IPS-15b (cell line): ENCODE measurements at regions not wholly inside any gene's neighbourhood (a gene's known extent, or its start where the extent isn't known, plus 50 kb on each side); places are given as distances from the start of the nearest gene placed in this dataset.

Source experiments
- H3K27me3 ChIP-seq: one replicate; pipeline ENCODE4 v1.6.1; 2013; ENCODE audit warnings: low read length; ENCODE audit not compliant: control insufficient read depth, insufficient read depth
- H3K36me3 ChIP-seq: one replicate; pipeline ENCODE4 v1.6.1; 2013; ENCODE audit warnings: low read length; ENCODE audit not compliant: control insufficient read depth, insufficient read depth
- H3K4me1 ChIP-seq: one replicate; pipeline ENCODE4 v1.6.1; 2013; ENCODE audit warnings: mild to moderate bottlenecking, low read length; ENCODE audit not compliant: control insufficient read depth, insufficient read depth
- H3K4me3 ChIP-seq: one replicate; pipeline ENCODE4 v1.5.1; 2013; ENCODE audit warnings: low read depth, low read length
- H3K9ac ChIP-seq: one replicate; pipeline ENCODE4 v1.6.1; 2013; ENCODE audit warnings: low read depth, mild to moderate bottlenecking, low read length
- H3K9me3 ChIP-seq: one replicate; pipeline ENCODE4 v1.6.1; 2013; ENCODE audit warnings: mild to moderate bottlenecking, low read length; ENCODE audit not compliant: control insufficient read depth, insufficient read depth

GRCh38 chr9:18394847-18395351, 79.1 kb upstream of the ADAMTSL1 start:
- Histone ChIP-seq H3K27me3 (no peaks in the 10 kb centered on the region), H3K9ac (no peak overlapping the region), H3K4me3 (no peak overlapping the region), H3K9me3 (no peaks in the 10 kb centered on the region), H3K4me1 (peaks cover 3% of the 10 kb centered on the region), H3K36me3 (no peaks in the 10 kb centered on the region)

- Histone ChIP-seq H3K36me3 (no peaks in the 10 kb centered on the region), H3K9me3 (no peaks in the 10 kb centered on the region), H3K4me1 (peaks cover 3% of the 10 kb centered on the region), H3K9ac (no peak overlapping the region), H3K4me3 (no peak overlapping the region), H3K27me3 (no peaks in the 10 kb centered on the region)
Measured at GRCh38 chr9:18396102-18396728, 77.7 kb upstream of the ADAMTSL1 start.

GRCh38 chr9:18397076-18397475, 76.9 kb upstream of the ADAMTSL1 start:
- Histone ChIP-seq H3K9me3 (no peaks in the 10 kb centered on the region), H3K4me3 (no peak overlapping the region), H3K9ac (no peak overlapping the region), H3K27me3 (no peaks in the 10 kb centered on the region), H3K4me1 (peaks cover 3% of the 10 kb centered on the region), H3K36me3 (no peaks in the 10 kb centered on the region)

GRCh38 chr9:18398038-18398437, 75.9 kb upstream of the ADAMTSL1 start:
- Histone ChIP-seq H3K36me3 (no peaks in the 10 kb centered on the region), H3K9ac (no peak overlapping the region), H3K4me1 (peaks cover 3% of the 10 kb centered on the region), H3K27me3 (no peaks in the 10 kb centered on the region), H3K4me3 (no peak overlapping the region), H3K9me3 (no peaks in the 10 kb centered on the region)

- H3K4me1 ChIP-seq, result no peaks in the 10 kb centered on the region
- no peaks in the 10 kb centered on the region for H3K9me3 ChIP-seq
- no peaks in the 10 kb centered on the region for H3K36me3 ChIP-seq
- no peak overlapping the region for H3K4me3 ChIP-seq
- no peaks in the 10 kb centered on the region for H3K27me3 ChIP-seq
- no peak overlapping the region for H3K9ac ChIP-seq
Measured at GRCh38 chr9:18404434-18405029, 69.4 kb upstream of the ADAMTSL1 start.

- no peaks in the 10 kb centered on the region for H3K4me1 ChIP-seq
Measured at GRCh38 chr9:18405240-18405639, 68.7 kb upstream of the ADAMTSL1 start.

GRCh38 chr9:18410983-18411382, 63.0 kb upstream of the ADAMTSL1 start:
- H3K27me3 ChIP-seq, result no peaks in the 10 kb centered on the region
- no peaks in the 10 kb centered on the region for H3K9me3 ChIP-seq
- H3K36me3 ChIP-seq, result no peaks in the 10 kb centered on the region
- no peaks in the 10 kb centered on the region for H3K4me1 ChIP-seq
- no peak overlapping the region for H3K9ac ChIP-seq
- no peak overlapping the region for H3K4me3 ChIP-seq

More at GRCh38 chr9:18405240-18405639, 68.7 kb upstream of the ADAMTSL1 start:
- Histone ChIP-seq H3K9me3 (no peaks in the 10 kb centered on the region), H3K36me3 (no peaks in the 10 kb centered on the region), H3K4me3 (no peak overlapping the region), H3K27me3 (no peaks in the 10 kb centered on the region), H3K9ac (no peak overlapping the region)

GRCh38 chr9:18421391-18421790, 52.6 kb upstream of the ADAMTSL1 start:
- Histone ChIP-seq H3K9ac (no peak overlapping the region), H3K36me3 (no peaks in the 10 kb centered on the region), H3K9me3 (no peaks in the 10 kb centered on the region), H3K4me1 (no peaks in the 10 kb centered on the region), H3K27me3 (no peaks in the 10 kb centered on the region), H3K4me3 (no peak overlapping the region)

GRCh38 chr9:18422296-18423036, 51.5 kb upstream of the ADAMTSL1 start:
- Histone ChIP-seq H3K4me1 (no peaks in the 10 kb centered on the region), H3K9me3 (no peaks in the 10 kb centered on the region)

GRCh38 chr9:18423791-18424531, 50.0 kb upstream of the ADAMTSL1 start:
- no peak overlapping the region for H3K9ac ChIP-seq
- H3K9me3 ChIP-seq, result no peaks in the 10 kb centered on the region
- H3K36me3 ChIP-seq, result no peaks in the 10 kb centered on the region
- H3K4me3 ChIP-seq, result no peak overlapping the region
- H3K27me3 ChIP-seq, result no peaks in the 10 kb centered on the region
- H3K4me1 ChIP-seq, result no peaks in the 10 kb centered on the region

More at GRCh38 chr9:18422296-18423036, 51.5 kb upstream of the ADAMTSL1 start:
- Histone ChIP-seq H3K27me3 (no peaks in the 10 kb centered on the region), H3K36me3 (no peaks in the 10 kb centered on the region), H3K9ac (no peak overlapping the region), H3K4me3 (no peak overlapping the region)
